Activated CD4-positive, alpha-beta T cell treated with anti-CD3 and anti-CD28 coated beads for 4 hours (primary cell): ENCODE measurements at regions not wholly inside any gene's neighbourhood (a gene's known extent, or its start where the extent isn't known, plus 50 kb on each side); places are given as distances from the start of the nearest gene placed in this dataset.

Experiments
- DNase-seq, 2 donors: peaks; one replicate each; pipeline ENCODE4 v3.0.0-alpha.2; 2020

- no peak for DNase-seq
These were observed 69.2 kb upstream of the PSMA6 start for GRCh38 chr14:35222872-35223466.

GRCh38 chr14:35223927-35224326, 68.3 kb upstream of the PSMA6 start:
- DNase-seq = no peak

- DNase-seq = no peak
These were observed 67.6 kb upstream of the PSMA6 start for GRCh38 chr14:35224615-35225014.

GRCh38 chr14:35229084-35229791, 62.9 kb upstream of the PSMA6 start:
- DNase-seq = no peak

- DNase-seq = no peak
These were observed 62.4 kb upstream of the PSMA6 start for GRCh38 chr14:35229792-35230089.

- no peak for DNase-seq
These were observed 60.9 kb upstream of the PSMA6 start for GRCh38 chr14:35231207-35231760.

GRCh38 chr14:35234012-35234805, 58.0 kb upstream of the PSMA6 start:
- DNase-seq = no peak

- no peak for DNase-seq
These were observed 56.3 kb upstream of the PSMA6 start for GRCh38 chr14:35235840-35236239.

GRCh38 chr14:35236806-35237205, 55.4 kb upstream of the PSMA6 start:
- no peak for DNase-seq

GRCh38 chr14:35240231-35240630, 52.0 kb upstream of the PSMA6 start:
- DNase-seq = no peak
